ENCODE measurements at regions not wholly inside any gene's neighbourhood (a gene's known extent, or its start where the extent isn't known, plus 50 kb on each side); places are given as distances from the start of the nearest gene placed in this dataset.

DNA sequence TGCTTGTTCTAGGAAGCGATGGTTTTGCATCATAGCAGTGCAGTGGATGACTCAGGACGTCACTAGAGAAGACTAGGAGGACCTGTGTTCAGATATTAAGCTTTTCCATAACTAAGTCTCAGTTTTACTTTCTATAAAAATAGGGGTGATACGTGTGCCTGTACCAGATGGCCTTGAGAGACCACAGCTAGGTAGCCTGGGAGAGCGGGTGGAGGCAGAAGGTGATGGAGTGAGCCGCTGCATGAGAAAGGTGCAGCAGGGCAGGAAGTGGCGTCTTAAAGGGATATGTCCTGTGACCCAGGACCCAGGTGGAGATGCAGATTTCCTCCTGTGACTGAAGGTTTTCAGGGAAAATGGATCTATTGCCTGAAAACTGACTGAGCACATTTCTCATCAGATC, 304.9 kb downstream of the CDC14C start:
- Histone ChIP-seq H3K4me1 (no peaks in the 10 kb centered on the region), H3K9me3 (no peaks in the 10 kb centered on the region), H3K27ac (no peak overlapping the region), H3K4me3 (no peak overlapping the region), H3K27me3 (replicated peaks in 1 of 7) (no peaks in the 10 kb centered on the region), H3K36me3 (no peaks in the 10 kb centered on the region)
- DNase-seq, result no peak
- TF ChIP-seq POLR2AphosphoS5 (IDR thresholded peaks at IDR 0.05) (no peak), CTCF (IDR thresholded peaks at IDR 0.05 in 8 of 11, conservative IDR thresholded peaks at IDR 0.05 in 3 of 11) (no peak), POLR2A (IDR thresholded peaks at IDR 0.05) (no peak)
- intact Hi-C loops (cut with DNase I; ENCODE audit: low total_unique reads), result no loop called here
- WGBS, 5 donors, result 65 to 70% (median 68%) methylated on average over 6 of the region's 6 CpGs

- Histone ChIP-seq H3K9me3 (peaks cover 0 to 27% (median 17%) of the 10 kb centered on the region in 8 donors), H3K27me3 (replicated peaks in 1 of 7) (no peaks in the 10 kb centered on the region), H3K4me3 (no peak overlapping the region), H3K27ac (no peak overlapping the region), H3K4me1 (no peaks in the 10 kb centered on the region), H3K36me3 (no peaks in the 10 kb centered on the region)
- no peak for TF ChIP-seq CTCF (IDR thresholded peaks at IDR 0.05 in 8 of 11, conservative IDR thresholded peaks at IDR 0.05 in 3 of 11)
- TF ChIP-seq POLR2AphosphoS5 (IDR thresholded peaks at IDR 0.05), result no peak
- no peak for TF ChIP-seq POLR2A (IDR thresholded peaks at IDR 0.05)
- 18 to 30% (median 27%) methylated on average over 2 of the region's 2 CpGs for whole genome bisulfite sequencing, 5 donors
- DNase-seq, result no peak
- intact Hi-C loops (cut with DNase I; ENCODE audit: low total_unique reads), result no loop called here
These were observed 319.2 kb downstream of the CDC14C start for GRCh38 chr7:49243521-49243920.

DNA sequence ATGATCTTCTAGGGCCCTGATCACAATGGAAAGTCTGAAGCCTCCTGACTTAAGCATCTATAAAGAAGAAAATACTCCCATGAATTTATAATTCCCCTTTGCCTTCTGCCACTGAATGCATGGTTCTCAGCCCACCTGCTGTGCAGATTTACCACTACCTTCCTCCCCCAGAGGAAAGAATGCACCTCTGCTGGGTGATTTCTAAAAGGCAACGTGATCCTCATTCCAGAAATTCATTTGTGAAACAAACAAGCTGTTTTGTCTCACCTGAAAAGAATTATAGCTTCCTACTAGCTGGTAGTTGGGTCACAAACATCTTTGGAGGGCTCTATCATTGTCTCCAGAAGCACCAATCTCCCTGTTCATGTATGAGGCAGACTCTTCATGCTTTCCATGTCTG, 320.2 kb downstream of the CDC14C start:
- Histone ChIP-seq H3K9me3 (peaks cover 0 to 17% (median 7%) of the 10 kb centered on the region in 8 donors), H3K4me1 (no peaks in the 10 kb centered on the region), H3K36me3 (no peaks in the 10 kb centered on the region), H3K4me3 (no peak overlapping the region), H3K27ac (no peak overlapping the region), H3K27me3 (replicated peaks in 1 of 7) (no peaks in the 10 kb centered on the region)
- TF ChIP-seq CTCF (IDR thresholded peaks at IDR 0.05 in 8 of 11, conservative IDR thresholded peaks at IDR 0.05 in 3 of 11) (no peak), POLR2A (IDR thresholded peaks at IDR 0.05) (no peak), POLR2AphosphoS5 (IDR thresholded peaks at IDR 0.05) (no peak)
- intact Hi-C loops (cut with DNase I; ENCODE audit: low total_unique reads), result no loop called here
- WGBS, 5 donors, result 2 to 26% (median 8%) methylated on average over 1 of the region's 1 CpG
- DNase-seq, result no peak

GRCh38 chr7:49245062-49245461, 320.7 kb downstream of the CDC14C start:
- TF ChIP-seq CTCF (IDR thresholded peaks at IDR 0.05 in 8 of 11, conservative IDR thresholded peaks at IDR 0.05 in 3 of 11) (no peak), POLR2AphosphoS5 (IDR thresholded peaks at IDR 0.05) (no peak)
- intact Hi-C loops (cut with DNase I; ENCODE audit: low total_unique reads), result no loop called here

More at GRCh38 chr7:49245062-49245461, 320.7 kb downstream of the CDC14C start:
- Histone ChIP-seq H3K9me3 (peaks cover 0 to 12% (median 2%) of the 10 kb centered on the region in 8 donors), H3K4me3 (no peak overlapping the region), H3K36me3 (no peaks in the 10 kb centered on the region), H3K4me1 (no peaks in the 10 kb centered on the region), H3K27me3 (replicated peaks in 1 of 7) (no peaks in the 10 kb centered on the region), H3K27ac (no peak overlapping the region)
- no peak for DNase-seq
- 41 to 64% (median 61%) methylated on average over 3 of the region's 3 CpGs for whole genome bisulfite sequencing, 5 donors

All from spleen (tissue), 11 donors.